ENCODE measurements at regions not wholly inside any gene's neighbourhood (a gene's known extent, or its start where the extent isn't known, plus 50 kb on each side); places are given as distances from the start of the nearest gene placed in this dataset.
"Not testable (repeated sequence)": the region's sequence is repeated elsewhere in the genome, so short reads cannot be mapped to it uniquely, and the experiment has no call there.

DNA sequence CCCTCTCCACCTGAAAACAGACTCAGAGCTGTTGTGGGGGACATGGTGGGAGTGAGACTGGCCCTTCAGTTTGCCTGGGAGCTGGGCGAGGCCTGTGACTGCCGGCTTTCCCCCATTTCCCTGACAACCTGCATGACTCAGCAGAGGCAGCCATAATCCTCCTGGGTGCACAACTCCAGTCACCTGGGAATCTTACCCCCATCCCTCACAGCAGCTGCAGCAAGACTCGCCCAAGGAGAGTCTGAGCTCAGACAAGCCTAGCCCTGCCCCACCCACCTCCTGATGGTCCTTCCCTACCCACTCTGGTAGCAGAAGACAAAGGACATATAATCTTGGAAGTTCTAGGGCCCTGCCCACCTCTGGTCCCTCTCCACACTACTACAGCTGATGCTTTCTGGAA, 207.3 kb upstream of the ARID2 start:
- TF ChIP-seq, protein P1, sequence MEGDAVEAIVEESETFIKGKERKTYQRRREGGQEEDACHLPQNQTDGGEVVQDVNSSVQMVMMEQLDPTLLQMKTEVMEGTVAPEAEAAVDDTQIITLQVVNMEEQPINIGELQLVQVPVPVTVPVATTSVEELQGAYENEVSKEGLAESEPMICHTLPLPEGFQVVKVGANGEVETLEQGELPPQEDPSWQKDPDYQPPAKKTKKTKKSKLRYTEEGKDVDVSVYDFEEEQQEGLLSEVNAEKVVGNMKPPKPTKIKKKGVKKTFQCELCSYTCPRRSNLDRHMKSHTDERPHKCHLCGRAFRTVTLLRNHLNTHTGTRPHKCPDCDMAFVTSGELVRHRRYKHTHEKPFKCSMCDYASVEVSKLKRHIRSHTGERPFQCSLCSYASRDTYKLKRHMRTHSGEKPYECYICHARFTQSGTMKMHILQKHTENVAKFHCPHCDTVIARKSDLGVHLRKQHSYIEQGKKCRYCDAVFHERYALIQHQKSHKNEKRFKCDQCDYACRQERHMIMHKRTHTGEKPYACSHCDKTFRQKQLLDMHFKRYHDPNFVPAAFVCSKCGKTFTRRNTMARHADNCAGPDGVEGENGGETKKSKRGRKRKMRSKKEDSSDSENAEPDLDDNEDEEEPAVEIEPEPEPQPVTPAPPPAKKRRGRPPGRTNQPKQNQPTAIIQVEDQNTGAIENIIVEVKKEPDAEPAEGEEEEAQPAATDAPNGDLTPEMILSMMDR (IDR thresholded peaks at IDR 0.05; ENCODE audit: unreplicated experiment in 3 of 3) = no peak
- no peak overlapping the region for H3K4me3 Mint-ChIP-seq
- H3K9me3 Mint-ChIP-seq = peaks cover 42% of the 10 kb centered on the region
- H3K27me3 Mint-ChIP-seq (ENCODE audit: low read depth) = no peaks in the 10 kb centered on the region
- no peaks in the 10 kb centered on the region for H3K4me1 Mint-ChIP-seq
- no peak overlapping the region for H3K27ac Mint-ChIP-seq
- H3K36me3 Mint-ChIP-seq (ENCODE audit: low read depth) = peaks cover 5% of the 10 kb centered on the region

DNA sequence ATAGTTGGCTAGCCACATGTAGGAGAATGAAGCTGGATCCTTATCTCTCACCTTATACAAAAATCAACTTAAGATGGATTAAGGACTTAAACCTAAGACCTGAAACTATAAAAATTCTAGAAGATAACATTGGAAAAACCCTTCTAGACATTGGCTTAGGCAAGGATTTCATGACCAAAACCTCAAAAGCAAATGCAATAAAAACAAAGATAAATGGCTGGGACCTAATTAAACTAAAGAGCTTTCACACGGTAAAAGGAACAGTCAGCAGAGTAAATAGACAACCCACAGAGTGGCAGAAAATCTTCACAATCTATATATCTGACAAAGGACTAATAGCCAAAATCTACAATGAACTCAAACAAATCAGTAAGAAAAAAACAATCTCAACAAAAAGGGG, 202.7 kb upstream of the ARID2 start:
- not testable (repeated sequence) for H3K27ac Mint-ChIP-seq; H3K27me3 Mint-ChIP-seq (ENCODE audit: low read depth); H3K36me3 Mint-ChIP-seq (ENCODE audit: low read depth); H3K4me1 Mint-ChIP-seq; H3K4me3 Mint-ChIP-seq
- H3K9me3 Mint-ChIP-seq = peaks cover 54% of the 10 kb centered on the region

DNA sequence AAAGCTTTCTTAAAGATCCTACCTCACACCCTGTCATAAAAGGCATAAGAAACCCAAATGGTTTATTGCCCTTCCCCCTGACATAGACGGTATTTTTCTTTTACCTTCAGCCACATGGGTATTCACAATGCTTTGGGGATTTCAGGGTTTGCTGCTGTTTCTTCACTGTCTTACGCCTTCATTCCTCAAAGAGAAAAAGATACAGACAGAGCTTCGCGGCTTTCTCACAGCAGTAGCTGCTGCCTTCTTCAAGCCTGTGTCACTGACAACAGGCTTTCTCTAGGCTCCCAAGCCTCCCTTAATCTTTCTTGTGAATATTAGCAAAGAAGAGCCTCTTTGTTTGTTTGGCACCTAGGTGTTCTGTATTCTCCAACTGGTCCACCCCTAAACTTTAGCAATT, 197.4 kb upstream of the ARID2 start:
- H3K4me3 Mint-ChIP-seq = no peak overlapping the region
- no peaks in the 10 kb centered on the region for H3K4me1 Mint-ChIP-seq
- H3K27ac Mint-ChIP-seq = no peak overlapping the region
- TF ChIP-seq, protein P1 (IDR thresholded peaks at IDR 0.05; ENCODE audit: unreplicated experiment in 3 of 3) = no peak
- H3K36me3 Mint-ChIP-seq (ENCODE audit: low read depth) = no peaks in the 10 kb centered on the region
- no peaks in the 10 kb centered on the region for H3K27me3 Mint-ChIP-seq (ENCODE audit: low read depth)
- H3K9me3 Mint-ChIP-seq = peaks cover 17% of the 10 kb centered on the region

- H3K4me1 Mint-ChIP-seq = peaks cover 5% of the 10 kb centered on the region
- no peak overlapping the region for H3K4me3 Mint-ChIP-seq
- no peaks in the 10 kb centered on the region for H3K9me3 Mint-ChIP-seq
- H3K36me3 Mint-ChIP-seq (ENCODE audit: low read depth) = no peaks in the 10 kb centered on the region
- no peaks in the 10 kb centered on the region for H3K27me3 Mint-ChIP-seq (ENCODE audit: low read depth)
- no peak overlapping the region for H3K27ac Mint-ChIP-seq
- TF ChIP-seq, protein P1 (IDR thresholded peaks at IDR 0.05; ENCODE audit: unreplicated experiment in 3 of 3) = no peak
Measured at GRCh38 chr12:45535610-45536180, 193.8 kb upstream of the ARID2 start.

- H3K9me3 Mint-ChIP-seq = no peaks in the 10 kb centered on the region
- peaks cover 5% of the 10 kb centered on the region for H3K4me1 Mint-ChIP-seq
- TF ChIP-seq, protein P1 (IDR thresholded peaks at IDR 0.05; ENCODE audit: unreplicated experiment in 3 of 3) = no peak
- H3K4me3 Mint-ChIP-seq = no peak overlapping the region
- no peak overlapping the region for H3K27ac Mint-ChIP-seq
- H3K36me3 Mint-ChIP-seq (ENCODE audit: low read depth) = no peaks in the 10 kb centered on the region
- H3K27me3 Mint-ChIP-seq (ENCODE audit: low read depth) = no peaks in the 10 kb centered on the region
Measured at GRCh38 chr12:45536284-45536683, 193.2 kb upstream of the ARID2 start.

DNA sequence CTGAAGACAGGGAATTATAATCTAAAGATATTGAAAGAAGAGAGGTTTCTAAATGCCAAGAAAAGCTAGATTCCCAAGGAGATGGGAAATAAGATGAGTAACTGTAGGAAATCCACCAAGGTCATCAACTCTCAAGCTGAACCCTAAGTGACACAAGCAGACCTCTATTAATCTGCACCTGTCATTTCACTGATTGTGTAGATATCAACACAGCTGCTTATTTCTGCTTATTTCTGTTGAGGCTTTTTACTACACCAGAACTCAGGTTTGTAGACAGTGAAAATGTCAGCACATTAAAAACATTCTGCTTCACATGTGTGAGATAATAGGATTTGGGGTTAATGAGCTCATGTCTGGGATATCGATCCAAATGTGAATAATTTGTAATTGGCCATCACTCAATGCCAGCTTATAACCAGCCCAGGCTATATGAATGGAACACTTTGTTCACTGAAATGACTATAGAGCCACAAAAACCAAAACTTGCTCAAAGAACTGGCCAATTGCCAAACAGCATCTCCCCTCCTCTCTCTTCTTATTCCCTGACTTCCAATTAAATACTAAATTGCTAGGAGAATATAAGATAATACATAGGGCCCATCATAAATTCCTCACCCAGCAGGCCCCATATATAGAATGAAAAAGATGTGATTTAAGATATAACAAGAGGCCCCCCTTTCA, 188.7 kb upstream of the ARID2 start:
- TF ChIP-seq, protein P1 (IDR thresholded peaks at IDR 0.05; ENCODE audit: unreplicated experiment in 3 of 3) = no peak
- Mint-ChIP-seq H3K9me3 (no peaks in the 10 kb centered on the region), H3K36me3 (ENCODE audit: low read depth) (no peaks in the 10 kb centered on the region), H3K4me3 (no peak overlapping the region), H3K27ac (no peak overlapping the region), H3K27me3 (ENCODE audit: low read depth) (no peaks in the 10 kb centered on the region), H3K4me1 (peaks cover 5% of the 10 kb centered on the region)

All from nephron (organoid).